Right renal pelvis (tissue), 4 donors: ENCODE measurements at regions not wholly inside any gene's neighbourhood (a gene's known extent, or its start where the extent isn't known, plus 50 kb on each side); places are given as distances from the start of the nearest gene placed in this dataset.

Experiments
- DNase-seq, 4 donors: peaks; one replicate each; pipeline ENCODE4 v3.0.0-alpha.2; 2013; ENCODE audit warnings: low read depth in 4 of 4, low spot score in 3 of 4, missing footprints in 1 of 4

- no peak for DNase-seq
Measured at GRCh38 chr2:94939349-94939748, 68.1 kb downstream of the TEKT4 start.

GRCh38 chr2:94947097-94948016, 76.1 kb downstream of the TEKT4 start:
- no peak for DNase-seq

GRCh38 chr2:94955702-94956101, 69.8 kb upstream of the MAL start:
- no peak for DNase-seq

- DNase-seq, result peak in 2 of 4 donors; percentile 3 to 7
Measured at GRCh38 chr2:94956797-94957391, 68.6 kb upstream of the MAL start.

- no peak for DNase-seq
Measured at GRCh38 chr2:94958245-94958644, 67.3 kb upstream of the MAL start.

GRCh38 chr2:94960266-94960665, 65.2 kb upstream of the MAL start:
- DNase-seq, result no peak

- no peak for DNase-seq
Measured at GRCh38 chr2:94960751-94961150, 64.8 kb upstream of the MAL start.

GRCh38 chr2:94964193-94964592, 61.3 kb upstream of the MAL start:
- no peak for DNase-seq

- DNase-seq, result no peak
Measured at GRCh38 chr2:94966689-94967088, 58.8 kb upstream of the MAL start.

GRCh38 chr2:94970353-94970752, 55.2 kb upstream of the MAL start:
- no peak for DNase-seq
